TTC549 (cell line): ENCODE measurements at regions not wholly inside any gene's neighbourhood (a gene's known extent, or its start where the extent isn't known, plus 50 kb on each side); places are given as distances from the start of the nearest gene placed in this dataset.

ENCODE experiments used
- FAIRE-seq: peaks from 2 replicates; lab custom pipeline; 2012; peaks lifted over from hg19 to GRCh38; lab: Jason Lieb, UNC

- FAIRE-seq: no peak
Measured at GRCh38 chr14:58697930-58698642, 60.3 kb downstream of the DACT1 start.

GRCh38 chr14:58699681-58700205, 62.0 kb downstream of the DACT1 start:
- FAIRE-seq: no peak

DNA sequence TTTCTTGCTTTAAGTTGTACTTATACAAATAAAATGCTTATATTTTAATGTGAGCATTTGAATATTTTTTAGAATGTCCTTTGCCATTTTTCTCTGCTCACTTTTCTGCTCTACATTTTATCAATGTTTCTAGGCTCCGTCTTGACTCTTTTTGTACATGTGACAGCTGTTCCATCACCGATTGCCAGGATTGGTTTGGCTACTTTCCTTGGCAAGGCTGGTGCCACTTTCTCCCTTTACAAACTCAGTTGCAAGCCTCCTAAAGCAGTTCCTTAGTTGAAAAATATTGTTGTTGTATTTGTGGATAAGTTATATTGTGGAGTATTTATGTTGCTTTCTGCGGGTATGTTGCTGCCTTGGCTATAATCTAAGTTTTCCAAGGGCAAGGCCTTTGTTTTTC, 63.4 kb downstream of the DACT1 start:
- no peak for FAIRE-seq

GRCh38 chr14:58701604-58702003, 63.8 kb downstream of the DACT1 start:
- no peak for FAIRE-seq

- no peak for FAIRE-seq
Measured at GRCh38 chr14:58702441-58703160, 64.8 kb downstream of the DACT1 start.

DNA sequence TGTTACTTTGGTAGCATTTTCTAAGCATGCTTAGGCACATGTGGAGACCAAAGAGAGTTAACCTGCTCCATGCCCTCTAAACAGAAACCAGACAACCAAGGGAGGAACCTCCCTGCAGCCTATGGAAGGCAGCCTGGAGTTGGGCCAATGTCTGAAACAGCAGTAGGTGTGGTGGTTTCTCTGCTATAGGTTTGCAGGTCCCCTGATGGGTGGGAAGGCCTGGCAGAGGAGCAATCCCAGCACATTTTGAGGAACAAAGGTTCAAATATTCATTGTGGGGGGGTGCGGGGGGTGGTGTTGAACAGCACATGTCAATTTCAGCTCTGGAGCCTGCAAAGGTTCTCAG, 65.4 kb downstream of the DACT1 start:
- no peak for FAIRE-seq

- FAIRE-seq: no peak
Measured at GRCh38 chr14:58705066-58705465, 67.3 kb downstream of the DACT1 start.

- no peak for FAIRE-seq
Measured at GRCh38 chr14:58707949-58708348, 70.2 kb downstream of the DACT1 start.

DNA sequence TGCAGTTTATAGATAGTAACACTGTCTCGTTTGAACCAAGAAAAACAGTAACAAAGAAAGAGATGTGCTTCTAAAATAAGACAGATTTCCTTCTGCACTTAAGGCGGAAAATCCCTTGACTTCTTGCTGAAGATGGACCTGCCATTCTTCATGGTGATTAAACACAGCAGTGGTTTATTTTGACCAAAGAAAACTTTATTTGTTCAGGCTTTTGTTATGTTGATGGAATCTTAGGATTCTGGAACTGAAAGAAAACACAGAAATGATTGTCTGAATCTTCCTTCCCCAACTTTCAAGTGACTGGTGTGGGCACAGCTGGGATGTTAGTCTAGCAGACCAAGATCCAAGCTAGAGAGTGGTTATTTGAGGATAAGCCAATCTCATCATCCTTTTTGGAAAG, 72.2 kb downstream of the DACT1 start:
- FAIRE-seq: no peak

- no peak for FAIRE-seq
Measured at GRCh38 chr14:58711382-58711781, 73.6 kb downstream of the DACT1 start.

- no peak for FAIRE-seq
Measured at GRCh38 chr14:58712357-58712756, 74.6 kb downstream of the DACT1 start.

- FAIRE-seq: no peak
Measured at GRCh38 chr14:58713677-58714076, 75.9 kb downstream of the DACT1 start.

GRCh38 chr14:58716706-58717105, 78.9 kb downstream of the DACT1 start:
- FAIRE-seq: no peak

DNA sequence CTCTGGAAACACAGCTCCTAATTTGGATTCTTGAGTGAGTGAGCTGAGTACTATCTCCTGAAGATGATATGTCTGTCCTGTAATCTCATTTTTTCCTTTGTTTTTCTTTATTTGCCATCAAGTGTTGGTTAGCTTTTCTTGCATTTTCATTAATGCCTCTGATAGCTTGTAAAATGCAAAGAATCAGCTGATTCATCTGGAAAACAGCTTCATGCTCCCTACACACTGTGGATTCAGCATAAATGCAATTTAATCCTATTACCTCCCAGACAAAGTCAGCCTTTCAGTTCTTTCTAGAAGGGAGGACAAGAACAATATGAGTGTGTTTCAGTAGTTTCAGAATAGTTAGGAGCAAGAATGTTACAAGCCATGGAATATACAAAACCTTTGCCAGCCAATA, 79.4 kb downstream of the DACT1 start:
- FAIRE-seq: no peak

GRCh38 chr14:58717813-58718212, 80.1 kb downstream of the DACT1 start:
- no peak for FAIRE-seq

DNA sequence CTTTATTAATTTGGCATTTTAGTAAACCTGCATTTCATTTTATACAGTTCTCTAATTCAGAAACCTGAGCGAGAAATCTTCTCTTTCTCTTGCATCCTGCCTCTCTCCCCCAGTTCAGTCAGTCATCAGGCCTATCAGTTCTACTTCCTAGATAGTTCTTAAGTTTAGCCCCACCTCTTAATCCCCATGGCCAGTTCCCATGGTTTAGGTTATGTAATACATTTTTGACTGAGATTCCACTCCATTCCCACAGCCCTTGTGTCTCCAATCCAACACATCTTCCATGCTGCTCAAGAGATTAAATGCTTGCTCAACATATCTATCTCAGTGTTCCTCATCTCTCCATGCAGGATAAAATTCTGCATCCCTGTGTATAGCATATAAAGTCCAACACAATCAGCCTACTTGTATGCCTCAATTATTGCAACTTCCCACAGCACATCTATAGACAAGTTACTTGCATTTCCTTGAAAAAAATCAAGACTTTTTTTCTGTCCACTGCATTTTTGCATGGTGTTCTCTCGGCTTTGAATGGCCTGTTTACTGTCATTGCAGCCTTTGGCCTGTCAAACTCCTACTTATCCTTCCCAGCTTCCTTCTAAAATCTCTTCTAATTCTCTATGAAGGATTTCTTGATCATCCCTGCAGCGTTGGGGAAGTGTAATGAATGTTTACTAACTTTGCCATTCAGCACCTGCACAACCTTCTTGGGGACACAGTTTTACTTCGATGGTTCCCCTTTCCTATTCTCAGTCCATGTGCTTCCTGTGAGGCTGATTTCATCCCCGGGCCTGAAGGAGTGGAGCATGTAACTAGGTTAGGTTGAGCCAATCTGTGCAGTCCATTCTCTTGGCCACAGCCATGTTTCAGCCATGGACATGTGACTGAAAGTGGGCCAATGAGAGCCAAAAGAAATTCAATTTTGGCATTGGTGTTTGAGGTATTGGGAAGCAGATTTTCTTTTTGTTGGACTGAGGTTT, 80.8 kb downstream of the DACT1 start:
- FAIRE-seq: no peak

- FAIRE-seq: no peak
Measured at GRCh38 chr14:58721723-58722122, 84.0 kb downstream of the DACT1 start.

- no peak for FAIRE-seq
Measured at GRCh38 chr14:58722441-58722840, 84.7 kb downstream of the DACT1 start.

DNA sequence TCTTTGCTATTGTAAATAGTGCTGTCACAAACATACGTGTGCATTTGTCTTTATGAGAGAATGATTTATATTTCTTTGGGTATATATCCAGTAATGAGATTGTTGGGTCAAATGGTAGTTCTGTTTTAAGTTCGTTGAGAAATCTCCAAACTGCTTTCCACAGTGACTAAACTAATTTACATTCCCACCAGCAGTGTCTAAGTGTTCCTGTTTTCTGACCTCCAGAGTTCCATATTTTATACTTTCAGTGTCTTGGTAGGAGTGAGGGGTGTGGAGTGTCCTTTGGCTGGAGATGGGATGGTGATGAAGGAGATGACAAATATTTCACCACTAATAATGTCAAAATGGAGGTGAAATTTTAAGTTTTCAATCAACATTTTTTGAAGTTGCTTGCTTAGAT, 86.4 kb downstream of the DACT1 start:
- no peak for FAIRE-seq

- FAIRE-seq: no peak
Measured at GRCh38 chr14:58724702-58725101, 86.9 kb downstream of the DACT1 start.

GRCh38 chr14:58725226-58725625, 87.5 kb downstream of the DACT1 start:
- no peak for FAIRE-seq

DNA sequence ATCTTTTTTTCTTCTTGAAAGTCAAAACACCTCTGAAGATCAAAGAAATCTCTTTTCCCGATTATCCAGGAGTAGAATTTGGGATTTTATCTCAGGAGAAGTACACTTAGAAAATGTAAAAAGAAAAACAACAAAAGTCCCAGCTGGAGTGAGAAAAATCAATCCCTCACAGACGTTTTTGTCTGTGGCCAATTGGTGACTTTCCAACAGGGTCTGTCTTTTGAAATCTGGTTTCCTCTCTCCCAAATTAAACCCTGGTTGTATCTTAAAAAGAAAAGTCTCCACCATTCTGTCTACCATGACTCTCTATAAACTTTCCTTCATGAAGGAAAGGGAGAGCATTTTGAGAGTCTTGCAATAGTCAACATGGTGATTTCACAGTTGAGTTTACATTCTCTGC, 88.1 kb downstream of the DACT1 start:
- no peak for FAIRE-seq
